Endothelial cell (in vitro differentiated cells): ENCODE measurements at regions not wholly inside any gene's neighbourhood (a gene's known extent, or its start where the extent isn't known, plus 50 kb on each side); places are given as distances from the start of the nearest gene placed in this dataset.

Source experiments
- DNase-seq: peaks from one replicate; pipeline ENCODE4 v3.0.0; 2021; ENCODE audit warnings: low spot score
- H3K27ac Mint-ChIP-seq: one replicate; pipeline ENCODE4 v1.8.0; 2021; ENCODE audit warnings: mixed read lengths, inconsistent platforms; ENCODE audit not compliant: unreplicated experiment
- H3K27me3 Mint-ChIP-seq: one replicate; pipeline ENCODE4 v1.8.0; 2021; ENCODE audit warnings: mild to moderate bottlenecking, moderate library complexity, mixed read lengths, inconsistent platforms; ENCODE audit not compliant: unreplicated experiment
- H3K36me3 Mint-ChIP-seq: one replicate; pipeline ENCODE4 v1.8.0; 2021; ENCODE audit warnings: mild to moderate bottlenecking, low read depth, mixed read lengths, inconsistent platforms; ENCODE audit not compliant: unreplicated experiment
- H3K4me1 Mint-ChIP-seq: one replicate; pipeline ENCODE4 v1.8.0; 2021; ENCODE audit warnings: mild to moderate bottlenecking, mixed read lengths, inconsistent platforms; ENCODE audit not compliant: unreplicated experiment
- H3K4me3 Mint-ChIP-seq: one replicate; pipeline ENCODE4 v1.8.0; 2021; ENCODE audit warnings: mild to moderate bottlenecking, mixed read lengths, inconsistent platforms; ENCODE audit not compliant: unreplicated experiment
- H3K9me3 Mint-ChIP-seq: one replicate; pipeline ENCODE4 v1.8.0; 2021; ENCODE audit warnings: mixed read lengths, inconsistent platforms; ENCODE audit not compliant: unreplicated experiment
- TF ChIP-seq, protein P1 (sequence below): fragments of 200-600 bp; sonication (generic); IDR thresholded peaks from one replicate; pipeline ENCODE4 v1.5.0; 2021; ENCODE audit warnings: antibody characterized with exemption; ENCODE audit not compliant: unreplicated experiment

DNA sequence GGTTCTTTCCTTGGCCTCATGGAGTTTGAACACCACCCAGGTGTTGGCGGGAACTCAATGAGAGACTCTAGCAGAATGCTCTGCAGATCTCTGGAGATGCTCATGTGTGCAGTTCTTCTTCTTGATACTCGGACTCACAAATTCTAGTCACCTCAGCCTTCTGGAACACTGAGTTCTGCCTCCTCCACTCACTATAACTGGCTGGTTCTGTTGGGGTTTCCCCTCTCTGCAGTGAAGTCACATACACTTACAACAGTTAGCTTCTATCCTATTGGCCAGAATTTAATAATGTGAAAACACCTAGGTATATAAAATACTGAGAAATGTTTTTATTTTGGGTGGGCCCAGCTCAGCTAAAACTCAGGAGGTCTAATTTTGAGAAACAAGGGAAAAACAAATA is 109.6 kb upstream of the HIVEP1 start:
- no peaks in the 10 kb centered on the region for H3K36me3 Mint-ChIP-seq
- peaks cover 1% of the 10 kb centered on the region for H3K27me3 Mint-ChIP-seq
- H3K9me3 Mint-ChIP-seq: no peaks in the 10 kb centered on the region
- no peak overlapping the region for H3K27ac Mint-ChIP-seq
- no peaks in the 10 kb centered on the region for H3K4me1 Mint-ChIP-seq
- TF ChIP-seq, protein P1, sequence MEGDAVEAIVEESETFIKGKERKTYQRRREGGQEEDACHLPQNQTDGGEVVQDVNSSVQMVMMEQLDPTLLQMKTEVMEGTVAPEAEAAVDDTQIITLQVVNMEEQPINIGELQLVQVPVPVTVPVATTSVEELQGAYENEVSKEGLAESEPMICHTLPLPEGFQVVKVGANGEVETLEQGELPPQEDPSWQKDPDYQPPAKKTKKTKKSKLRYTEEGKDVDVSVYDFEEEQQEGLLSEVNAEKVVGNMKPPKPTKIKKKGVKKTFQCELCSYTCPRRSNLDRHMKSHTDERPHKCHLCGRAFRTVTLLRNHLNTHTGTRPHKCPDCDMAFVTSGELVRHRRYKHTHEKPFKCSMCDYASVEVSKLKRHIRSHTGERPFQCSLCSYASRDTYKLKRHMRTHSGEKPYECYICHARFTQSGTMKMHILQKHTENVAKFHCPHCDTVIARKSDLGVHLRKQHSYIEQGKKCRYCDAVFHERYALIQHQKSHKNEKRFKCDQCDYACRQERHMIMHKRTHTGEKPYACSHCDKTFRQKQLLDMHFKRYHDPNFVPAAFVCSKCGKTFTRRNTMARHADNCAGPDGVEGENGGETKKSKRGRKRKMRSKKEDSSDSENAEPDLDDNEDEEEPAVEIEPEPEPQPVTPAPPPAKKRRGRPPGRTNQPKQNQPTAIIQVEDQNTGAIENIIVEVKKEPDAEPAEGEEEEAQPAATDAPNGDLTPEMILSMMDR: no peak
- DNase-seq: no peak
- H3K4me3 Mint-ChIP-seq: no peak overlapping the region

DNA sequence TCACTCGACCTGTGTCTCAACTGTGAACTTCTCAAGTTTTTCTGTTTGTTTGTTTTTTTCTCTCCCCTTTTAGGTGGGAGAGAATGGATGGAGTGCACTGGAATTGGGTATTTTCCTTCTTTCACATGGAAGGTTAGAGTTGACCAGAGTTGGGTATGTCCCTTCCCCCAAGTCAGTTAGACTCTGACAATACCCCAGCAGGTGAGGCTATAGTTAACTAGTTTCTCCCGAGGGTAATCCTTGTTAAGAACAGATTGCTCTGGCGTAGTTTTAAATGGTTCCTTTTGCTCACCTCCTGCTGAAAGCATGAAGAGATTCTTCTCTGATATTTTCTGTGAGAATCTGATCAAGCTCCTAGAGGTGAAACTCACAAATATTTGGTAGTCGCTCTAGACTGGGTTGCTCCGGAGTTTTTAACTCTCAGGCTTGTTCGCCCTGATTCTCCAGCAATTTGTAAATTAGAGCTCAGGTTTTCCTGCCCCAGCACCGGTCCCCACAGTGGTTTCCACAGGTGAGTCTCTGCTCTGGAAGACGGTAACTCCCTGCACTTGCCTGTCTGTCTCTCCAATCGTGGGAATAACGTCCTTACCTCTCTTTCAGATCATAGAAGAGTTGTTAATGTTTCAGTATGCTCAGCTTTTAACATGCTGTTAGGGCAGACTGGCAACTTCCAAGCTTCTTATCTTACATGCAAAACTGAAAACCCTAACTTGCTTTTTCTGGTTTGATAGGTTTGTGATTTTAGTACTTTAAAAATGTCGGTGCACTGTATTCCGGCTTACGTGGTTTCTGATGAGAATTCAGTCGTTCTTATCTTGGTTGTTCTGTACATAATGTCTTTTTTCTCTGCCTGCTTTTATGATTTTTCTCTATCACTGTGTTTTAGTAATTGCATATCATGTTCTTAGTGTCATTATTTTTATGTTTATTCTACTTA is 111.2 kb upstream of the HIVEP1 start:
- Mint-ChIP-seq H3K9me3 (no peaks in the 10 kb centered on the region), H3K27me3 (peaks cover 1% of the 10 kb centered on the region), H3K4me1 (no peaks in the 10 kb centered on the region), H3K4me3 (no peak overlapping the region), H3K36me3 (no peaks in the 10 kb centered on the region), H3K27ac (no peak overlapping the region)
- TF ChIP-seq, protein P1: no peak
- DNase-seq: no peak

DNA sequence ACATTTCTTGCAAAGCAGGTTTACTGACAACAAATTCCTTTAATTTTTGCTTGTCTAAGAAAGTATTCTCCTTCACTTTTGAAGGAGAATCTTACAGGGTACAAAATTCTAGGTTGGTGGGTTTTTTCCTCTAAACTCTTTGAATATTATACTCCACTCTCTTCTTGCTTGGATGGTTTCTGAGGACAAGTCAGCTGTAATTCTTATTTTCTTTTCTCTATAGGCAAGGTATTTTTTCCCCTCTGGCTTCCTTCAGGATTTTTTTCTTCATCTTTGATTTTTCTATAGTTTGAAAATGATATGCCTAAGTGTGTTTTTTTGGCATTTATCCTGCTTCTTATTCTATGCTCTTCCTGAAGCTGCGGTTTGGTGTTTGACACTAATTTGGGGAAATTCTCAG is 112.5 kb upstream of the HIVEP1 start:
- no peaks in the 10 kb centered on the region for H3K36me3 Mint-ChIP-seq
- TF ChIP-seq, protein P1: no peak
- peaks cover 1% of the 10 kb centered on the region for H3K27me3 Mint-ChIP-seq

DNA sequence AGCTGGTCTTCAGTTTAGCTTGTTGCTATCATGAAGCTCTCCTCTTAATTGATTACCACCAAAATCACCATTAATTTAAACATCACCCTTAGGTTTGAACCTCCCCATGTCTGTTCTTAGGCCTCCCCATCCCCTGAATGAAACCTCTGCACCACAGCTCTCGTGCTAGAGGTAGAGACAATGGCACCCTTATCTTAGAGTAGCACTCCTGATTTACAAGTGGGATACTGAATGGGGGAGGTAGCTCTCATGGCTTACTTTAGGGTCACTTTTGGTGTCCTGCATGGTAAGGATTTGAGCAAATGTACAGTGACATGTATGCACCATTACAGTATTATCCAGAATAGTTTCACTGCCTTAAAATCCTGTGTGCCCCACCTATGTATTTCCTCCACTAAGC is 115.6 kb upstream of the ADTRP start:
- Mint-ChIP-seq H3K27ac (no peak overlapping the region), H3K27me3 (no peaks in the 10 kb centered on the region)

More for the DNA sequence above, 112.5 kb upstream of the HIVEP1 start:
- Mint-ChIP-seq H3K4me1 (no peaks in the 10 kb centered on the region), H3K4me3 (no peak overlapping the region), H3K9me3 (no peaks in the 10 kb centered on the region), H3K27ac (no peak overlapping the region)
- no peak for DNase-seq

More for the DNA sequence above, 115.6 kb upstream of the ADTRP start:
- Mint-ChIP-seq H3K36me3 (no peaks in the 10 kb centered on the region), H3K4me1 (no peaks in the 10 kb centered on the region), H3K9me3 (no peaks in the 10 kb centered on the region), H3K4me3 (no peak overlapping the region)
- TF ChIP-seq, protein P1: no peak
- DNase-seq: no peak
